GM19035 (cell line): ENCODE measurements at regions not wholly inside any gene's neighbourhood (a gene's known extent, or its start where the extent isn't known, plus 50 kb on each side); places are given as distances from the start of the nearest gene placed in this dataset.

Source experiments
- ATAC-seq: cut with Tn5 transposase; IDR thresholded peaks from one replicate; pipeline ENCODE4 v1.9.1; 2021; ENCODE audit not compliant: unreplicated experiment

- no peak for ATAC-seq
These were observed 503.8 kb upstream of the ARRDC4 start for GRCh38 chr15:97456521-97457202.

DNA sequence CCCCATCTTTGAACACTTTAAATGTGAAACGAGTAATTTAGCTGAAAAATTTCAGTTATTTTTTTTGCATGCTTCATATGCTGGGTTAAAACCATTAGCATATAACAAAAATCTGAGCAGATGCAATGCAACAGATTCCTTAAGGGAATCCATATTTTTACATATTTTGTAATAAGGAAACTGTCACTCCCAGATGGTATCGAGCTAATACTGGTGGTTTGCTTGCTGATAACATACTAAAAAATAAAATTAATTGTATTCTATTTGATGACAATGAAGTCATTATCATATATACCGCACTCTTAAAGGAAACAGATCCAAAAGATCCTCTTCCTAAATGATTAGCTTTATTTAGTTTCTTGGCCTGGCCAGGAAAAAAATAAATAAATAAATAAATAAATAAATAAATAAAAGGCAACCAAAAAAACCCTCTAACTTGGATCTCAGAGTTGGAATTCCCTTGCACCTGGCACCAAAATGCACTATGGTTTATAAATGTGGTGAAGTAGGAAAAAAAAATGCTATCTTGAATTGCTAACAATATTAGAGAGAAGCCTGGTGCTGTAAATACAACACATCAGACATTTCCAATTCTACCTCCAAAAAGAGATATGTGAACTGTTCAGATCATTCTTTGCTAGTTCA, 503.2 kb upstream of the ARRDC4 start:
- ATAC-seq, result no peak

DNA sequence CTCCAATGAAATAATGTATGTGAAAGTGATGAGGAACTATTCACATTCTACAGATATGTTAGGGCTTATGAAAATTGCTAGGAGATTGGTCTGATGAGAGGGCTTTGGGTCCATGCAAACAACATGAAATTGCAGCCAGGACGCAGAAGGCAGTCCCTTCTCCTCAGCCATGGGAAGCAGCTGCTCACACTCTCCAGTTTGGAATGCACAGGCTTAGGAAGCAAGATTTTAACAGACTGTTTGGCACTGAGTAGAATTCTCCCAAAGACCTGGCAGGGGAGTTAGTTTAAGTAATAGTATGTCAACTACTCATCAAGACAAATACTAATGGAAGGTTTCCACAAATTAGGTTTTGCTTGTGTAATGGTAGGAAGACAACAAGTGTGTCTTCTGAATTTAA, 500.7 kb upstream of the ARRDC4 start:
- no peak for ATAC-seq

- ATAC-seq, result no peak
These were observed 499.3 kb upstream of the ARRDC4 start for GRCh38 chr15:97461226-97461625.

- ATAC-seq, result no peak
These were observed 496.8 kb upstream of the ARRDC4 start for GRCh38 chr15:97463696-97464095.

- no peak for ATAC-seq
These were observed 490.1 kb upstream of the ARRDC4 start for GRCh38 chr15:97470417-97470816.

GRCh38 chr15:97473627-97474026, 486.9 kb upstream of the ARRDC4 start:
- ATAC-seq, result no peak

DNA sequence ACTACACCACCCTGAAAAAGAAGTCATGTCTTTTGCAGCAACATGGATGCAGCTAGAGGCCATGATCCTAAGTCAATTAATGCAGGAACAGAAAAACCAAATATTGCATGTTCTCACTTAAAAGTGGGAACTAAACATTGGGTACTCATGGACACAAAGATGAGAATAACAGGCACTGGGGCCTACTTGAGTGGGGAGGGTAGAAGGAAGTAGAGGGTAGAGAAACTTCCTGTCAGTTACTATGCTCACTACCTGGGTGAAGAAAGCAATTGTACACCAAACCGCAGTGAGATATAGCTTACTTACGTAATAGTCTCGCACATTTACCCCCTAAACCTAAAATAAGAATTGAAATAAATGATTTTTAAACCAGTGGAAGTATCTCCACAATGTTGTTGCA, 480.5 kb upstream of the ARRDC4 start:
- ATAC-seq, result no peak

- no peak for ATAC-seq
These were observed 478.0 kb upstream of the ARRDC4 start for GRCh38 chr15:97482521-97482920.

DNA sequence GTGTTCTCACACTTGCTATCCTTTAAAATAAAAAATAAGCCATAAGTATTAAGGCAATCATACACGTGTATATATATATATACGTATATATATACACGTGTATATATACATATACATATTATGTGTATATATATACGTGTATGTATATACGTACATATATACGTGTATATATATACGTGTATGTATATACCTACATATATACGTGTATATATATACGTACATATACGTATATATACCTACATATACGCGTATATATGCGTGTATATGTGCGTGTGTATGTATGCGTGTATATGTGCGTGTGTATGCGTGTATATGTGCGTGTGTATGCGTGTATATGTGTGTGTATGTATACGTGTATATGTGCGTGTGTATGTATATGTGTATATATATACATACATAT, 477.3 kb upstream of the ARRDC4 start:
- no peak for ATAC-seq

DNA sequence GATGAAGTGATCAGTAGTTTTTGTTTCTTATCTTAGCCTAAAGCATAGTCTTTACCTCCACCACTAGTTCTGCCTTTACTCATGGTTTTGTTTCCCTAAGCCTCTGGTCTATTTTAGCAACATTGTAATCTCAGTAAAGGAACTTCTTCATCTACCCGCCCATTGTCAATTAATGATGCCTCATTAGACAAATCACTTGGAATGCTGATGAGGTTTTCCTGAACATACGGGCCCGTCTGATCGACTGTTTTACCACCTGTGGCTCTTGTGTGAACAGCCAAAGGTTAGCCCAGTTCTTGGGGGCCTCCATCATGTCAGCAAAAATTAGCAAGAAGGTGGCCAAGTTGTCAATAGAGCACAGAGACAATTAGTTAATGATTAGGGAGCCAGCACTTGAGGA, 470.1 kb upstream of the ARRDC4 start:
- ATAC-seq, result no peak

DNA sequence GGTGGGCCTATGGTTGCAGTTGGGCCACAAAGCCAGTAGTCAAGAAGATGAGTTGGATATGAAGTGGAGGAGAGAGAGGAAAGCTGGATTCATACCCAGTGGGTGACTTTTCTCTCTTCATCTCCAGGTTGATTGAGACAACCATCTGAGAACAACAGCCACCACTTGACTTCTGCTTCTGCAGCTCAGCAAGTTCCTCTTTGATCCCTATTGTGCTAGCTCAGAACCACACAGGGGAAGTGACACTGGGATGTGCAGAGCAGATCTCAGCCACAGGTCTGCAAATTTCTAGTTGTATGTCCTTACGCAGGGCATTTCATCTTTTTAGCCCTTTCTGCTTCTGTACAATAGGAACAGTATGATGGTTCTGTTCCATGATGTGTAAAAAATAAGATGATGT, 459.2 kb upstream of the ARRDC4 start:
- no peak for ATAC-seq

- no peak for ATAC-seq
These were observed 458.5 kb upstream of the ARRDC4 start for GRCh38 chr15:97502038-97502437.

DNA sequence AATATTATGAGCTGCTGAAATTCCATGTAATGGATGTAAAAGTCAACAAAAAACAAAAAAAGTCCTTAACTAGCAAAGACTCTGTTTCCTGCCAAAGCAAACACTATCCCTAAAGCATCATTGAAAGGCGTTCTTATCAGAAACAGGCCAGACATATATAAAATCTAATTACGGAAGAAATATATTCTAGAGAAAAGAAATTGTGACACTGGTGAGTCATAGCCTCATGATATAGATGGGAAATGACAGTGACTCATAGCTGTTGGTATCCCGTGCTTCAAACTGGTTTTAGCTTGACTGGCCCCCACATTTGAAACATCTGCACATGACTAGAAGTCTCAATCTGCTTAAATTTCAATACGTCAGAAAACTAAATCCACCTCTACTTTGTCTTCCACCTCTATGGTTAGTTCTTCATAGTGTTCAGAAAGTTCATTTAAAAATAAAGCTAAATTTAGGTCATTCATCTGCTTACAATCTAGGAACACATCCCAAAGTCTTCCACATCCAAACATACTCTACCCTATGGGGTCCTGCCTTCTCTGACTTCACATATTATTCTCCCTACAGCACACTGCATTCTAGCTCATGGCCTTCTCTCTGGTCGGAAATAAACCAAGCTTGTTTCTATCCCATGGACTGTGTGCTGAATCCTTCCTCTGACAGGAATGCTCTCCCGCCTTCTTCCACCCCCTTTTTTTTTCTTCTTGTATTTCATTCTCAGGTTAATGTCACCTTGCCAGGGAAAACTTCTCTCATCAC, 456.3 kb upstream of the ARRDC4 start:
- ATAC-seq, result no peak

- ATAC-seq, result no peak
These were observed 442.8 kb upstream of the ARRDC4 start for GRCh38 chr15:97517737-97518136.

GRCh38 chr15:97520689-97521088, 439.8 kb upstream of the ARRDC4 start:
- no peak for ATAC-seq

DNA sequence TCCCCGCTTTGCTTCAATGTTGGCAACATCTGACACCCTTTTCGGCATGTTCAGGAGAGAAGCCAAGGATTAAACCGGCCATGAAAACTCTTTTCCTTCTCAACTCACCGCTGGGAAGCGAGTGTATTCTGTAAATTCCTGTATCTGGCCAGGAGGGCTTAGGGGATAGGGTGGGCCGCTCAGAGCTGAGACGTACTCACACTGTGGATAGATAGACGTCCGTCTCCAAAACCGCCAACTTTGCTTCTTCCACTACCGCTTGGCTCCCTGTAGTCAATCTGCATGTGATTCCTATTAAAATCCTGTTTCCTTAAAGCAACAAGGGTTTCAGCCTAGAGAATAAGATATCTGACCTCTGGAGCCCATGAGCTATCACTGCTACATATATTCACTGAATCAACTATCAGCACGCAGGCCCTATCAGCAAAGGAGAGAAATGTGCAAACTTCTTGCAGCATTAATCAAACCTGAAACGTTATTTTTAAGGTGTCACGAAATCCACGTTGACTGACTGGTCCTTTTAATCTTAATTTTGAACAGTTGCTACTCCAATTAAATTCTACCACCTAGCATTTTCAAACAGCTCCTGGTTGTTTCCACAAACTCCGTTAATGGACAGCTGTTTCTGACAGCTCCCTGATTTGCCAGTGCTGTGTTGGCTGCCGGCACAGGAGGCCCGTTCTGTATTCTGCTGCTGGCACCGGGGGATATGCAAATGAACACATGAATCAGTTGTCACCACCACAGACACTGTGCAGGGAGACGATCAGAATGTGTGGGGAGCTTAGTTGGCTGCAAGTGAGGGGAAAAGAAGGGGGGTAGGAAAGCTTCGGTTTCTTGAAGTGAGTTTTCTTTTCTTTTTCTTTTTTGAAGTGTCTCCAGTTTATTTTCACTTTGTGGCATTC, 438.9 kb upstream of the ARRDC4 start:
- no peak for ATAC-seq

GRCh38 chr15:97522347-97522746, 438.2 kb upstream of the ARRDC4 start:
- ATAC-seq, result no peak

GRCh38 chr15:97525809-97526208, 434.7 kb upstream of the ARRDC4 start:
- no peak for ATAC-seq

GRCh38 chr15:97528238-97528637, 432.3 kb upstream of the ARRDC4 start:
- no peak for ATAC-seq

- no peak for ATAC-seq
These were observed 414.7 kb upstream of the ARRDC4 start for GRCh38 chr15:97545799-97546198.
